Hepatocyte (in vitro differentiated cells): ENCODE measurements at regions not wholly inside any gene's neighbourhood (a gene's known extent, or its start where the extent isn't known, plus 50 kb on each side); places are given as distances from the start of the nearest gene placed in this dataset.

Source experiments
- CTCF ChIP-seq: fragments of 200-600 bp; sonication (generic); IDR thresholded peaks from 2 replicates; pipeline ENCODE4 v1.5.1; 2016; ENCODE audit warnings: antibody characterized with exemption, mild to moderate bottlenecking; ENCODE audit not compliant: poor library complexity
- EZH2 ChIP-seq: fragments of 200-600 bp; sonication (generic); IDR thresholded peaks from 2 replicates; pipeline ENCODE4 v1.6.1; 2016; ENCODE audit warnings: antibody characterized with exemption, mild to moderate bottlenecking, borderline replicate concordance
- EZH2phosphoT487 ChIP-seq: fragments of 200-600 bp; sonication (generic); IDR thresholded peaks from one replicate; pipeline ENCODE4 v1.6.1; 2018; ENCODE audit warnings: antibody characterized with exemption, mild to moderate bottlenecking, low read depth, moderate library complexity; ENCODE audit not compliant: unreplicated experiment, severe bottlenecking

- no peak for TF ChIP-seq CTCF
- no peak for TF ChIP-seq EZH2
- TF ChIP-seq EZH2phosphoT487: no peak
These were observed 347.5 kb upstream of the GALNT5 start for GRCh38 chr2:156909983-156910382.
